ENCODE measurements at regions not wholly inside any gene's neighbourhood (a gene's known extent, or its start where the extent isn't known, plus 50 kb on each side); places are given as distances from the start of the nearest gene placed in this dataset.

GRCh38 chr11:97136067-97136466 lies 746.3 kb downstream of the JRKL start:
- no peak for DNase-seq (ENCODE audit: low spot score)

- DNase-seq (ENCODE audit: low spot score): no peak
Observed at GRCh38 chr11:97140885-97141494, 751.2 kb downstream of the JRKL start.

GRCh38 chr11:97143463-97143862 lies 753.6 kb downstream of the JRKL start:
- no peak for DNase-seq (ENCODE audit: low spot score)

- no peak for DNase-seq (ENCODE audit: low spot score)
Observed at GRCh38 chr11:97149741-97150140, 759.9 kb downstream of the JRKL start.

GRCh38 chr11:97157221-97157740 lies 767.5 kb downstream of the JRKL start:
- no peak for DNase-seq (ENCODE audit: low spot score)

GRCh38 chr11:97158243-97158642 lies 768.4 kb downstream of the JRKL start:
- no peak for DNase-seq (ENCODE audit: low spot score)

- peak; percentile 47 for DNase-seq (ENCODE audit: low spot score)
Observed at GRCh38 chr11:97163631-97164191, 773.9 kb downstream of the JRKL start.

- DNase-seq (ENCODE audit: low spot score): no peak
Observed at GRCh38 chr11:97201743-97202612, 812.2 kb downstream of the JRKL start.

- no peak for DNase-seq (ENCODE audit: low spot score)
Observed at GRCh38 chr11:97202613-97203292, 812.9 kb downstream of the JRKL start.

GRCh38 chr11:97218011-97218410 lies 828.2 kb downstream of the JRKL start:
- DNase-seq (ENCODE audit: low spot score): no peak

GRCh38 chr11:97223647-97224046 lies 833.8 kb downstream of the JRKL start:
- DNase-seq (ENCODE audit: low spot score): peak; percentile 61

GRCh38 chr11:97224396-97224795 lies 834.6 kb downstream of the JRKL start:
- DNase-seq (ENCODE audit: low spot score): peak; percentile 66

- no peak for DNase-seq (ENCODE audit: low spot score)
Observed at GRCh38 chr11:97225794-97226193, 836.0 kb downstream of the JRKL start.

GRCh38 chr11:97229936-97230335 lies 840.1 kb downstream of the JRKL start:
- no peak for DNase-seq (ENCODE audit: low spot score)

GRCh38 chr11:97231231-97231630 lies 841.4 kb downstream of the JRKL start:
- no peak for DNase-seq (ENCODE audit: low spot score)

- DNase-seq (ENCODE audit: low spot score): no peak
Observed at GRCh38 chr11:97234016-97234415, 844.2 kb downstream of the JRKL start.

- DNase-seq (ENCODE audit: low spot score): no peak
Observed at GRCh38 chr11:97237151-97237550, 847.3 kb downstream of the JRKL start.

GRCh38 chr11:97247601-97248000 lies 857.8 kb downstream of the JRKL start:
- DNase-seq (ENCODE audit: low spot score): no peak

GRCh38 chr11:97254790-97255189 lies 865.0 kb downstream of the JRKL start:
- no peak for DNase-seq (ENCODE audit: low spot score)

GRCh38 chr11:97259434-97259833 lies 869.6 kb downstream of the JRKL start:
- DNase-seq (ENCODE audit: low spot score): no peak

GRCh38 chr11:97259884-97260283 lies 870.1 kb downstream of the JRKL start:
- DNase-seq (ENCODE audit: low spot score): no peak

Measured in umbilical cord (tissue), 1 donor.